HG03064 (cell line): ENCODE measurements at regions not wholly inside any gene's neighbourhood (a gene's known extent, or its start where the extent isn't known, plus 50 kb on each side); places are given as distances from the start of the nearest gene placed in this dataset.
"Not testable (repeated sequence)": the region's sequence is repeated elsewhere in the genome, so short reads cannot be mapped to it uniquely, and the experiment has no call there.

Experiments
- ATAC-seq: cut with Tn5 transposase; IDR thresholded peaks from one replicate; pipeline ENCODE4 v1.9.1; 2021; ENCODE audit warnings: low read depth; ENCODE audit not compliant: unreplicated experiment

DNA sequence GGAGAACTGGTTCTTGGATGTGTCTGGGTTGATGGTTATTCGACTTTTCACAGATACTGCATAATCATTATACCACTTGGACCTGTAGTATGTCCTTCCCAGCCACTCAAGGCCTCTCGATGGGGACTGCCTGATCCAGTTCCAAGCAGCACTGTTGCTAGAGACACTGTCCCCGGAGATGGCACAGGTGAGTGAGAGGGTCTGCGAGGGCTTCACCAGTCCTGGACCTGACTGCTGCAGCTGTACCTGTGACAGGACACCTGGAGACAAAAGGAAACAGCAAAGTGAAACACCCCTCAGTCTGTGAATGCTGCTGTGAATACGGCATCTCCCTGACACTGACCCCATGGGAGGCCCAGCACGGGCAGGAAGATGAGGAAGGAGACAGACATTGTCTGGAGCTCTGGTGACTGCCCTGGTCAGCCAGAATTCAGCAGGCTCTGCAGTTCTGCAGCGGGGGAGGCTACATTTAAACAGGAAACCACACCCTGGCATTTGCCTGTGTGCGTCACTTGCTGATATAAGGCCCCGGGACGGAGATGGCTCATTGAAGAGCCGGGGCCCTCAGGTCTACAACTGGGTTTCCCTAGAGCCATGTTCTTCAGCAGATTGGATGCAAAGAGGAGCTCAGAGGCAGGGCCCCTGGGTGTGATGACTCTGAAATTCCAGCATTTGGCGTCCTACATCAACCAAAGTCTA is 413.6 kb downstream of the TMEM121 start:
- ATAC-seq: no peak

DNA sequence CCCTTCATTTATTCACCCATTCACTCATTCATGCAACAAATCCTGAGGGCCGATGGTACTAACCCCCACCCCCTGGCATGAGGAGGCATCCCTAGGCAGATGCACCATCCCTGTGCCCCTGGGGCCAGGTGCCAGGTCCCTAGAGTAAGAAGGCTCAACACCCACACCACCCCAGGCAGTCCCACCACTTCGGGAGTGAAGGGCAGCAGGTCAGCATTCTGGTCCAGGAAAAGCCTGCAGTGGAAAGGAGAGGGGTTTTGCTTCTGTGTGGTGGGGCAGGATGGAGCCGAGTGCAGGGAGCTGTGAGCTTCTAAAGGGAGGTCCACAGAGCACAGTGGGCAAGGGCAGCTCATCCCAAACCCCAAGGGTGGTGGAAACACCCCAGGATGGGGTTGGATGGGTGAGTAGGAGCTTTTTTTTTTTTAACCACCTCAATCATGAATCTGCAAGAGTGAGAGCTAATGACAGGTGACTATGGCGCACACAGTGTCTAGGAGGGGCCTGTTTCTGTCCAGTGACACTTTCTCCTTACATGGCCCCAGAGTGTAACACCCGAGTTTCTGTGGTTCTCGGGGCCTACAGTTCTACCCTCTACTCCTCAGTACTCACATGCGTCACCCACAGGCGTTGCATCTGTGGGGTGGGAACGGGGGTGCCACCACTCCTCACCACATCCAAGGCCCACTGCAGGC is 414.3 kb downstream of the TMEM121 start:
- ATAC-seq: no peak

GRCh38 chr14:105941226-105942166 is 415.1 kb downstream of the TMEM121 start:
- no peak for ATAC-seq

- not testable (repeated sequence) for ATAC-seq
Measured at GRCh38 chr14:105942725-105943124, 416.3 kb downstream of the TMEM121 start.

GRCh38 chr14:105943973-105944602 is 417.7 kb downstream of the TMEM121 start:
- no peak for ATAC-seq

DNA sequence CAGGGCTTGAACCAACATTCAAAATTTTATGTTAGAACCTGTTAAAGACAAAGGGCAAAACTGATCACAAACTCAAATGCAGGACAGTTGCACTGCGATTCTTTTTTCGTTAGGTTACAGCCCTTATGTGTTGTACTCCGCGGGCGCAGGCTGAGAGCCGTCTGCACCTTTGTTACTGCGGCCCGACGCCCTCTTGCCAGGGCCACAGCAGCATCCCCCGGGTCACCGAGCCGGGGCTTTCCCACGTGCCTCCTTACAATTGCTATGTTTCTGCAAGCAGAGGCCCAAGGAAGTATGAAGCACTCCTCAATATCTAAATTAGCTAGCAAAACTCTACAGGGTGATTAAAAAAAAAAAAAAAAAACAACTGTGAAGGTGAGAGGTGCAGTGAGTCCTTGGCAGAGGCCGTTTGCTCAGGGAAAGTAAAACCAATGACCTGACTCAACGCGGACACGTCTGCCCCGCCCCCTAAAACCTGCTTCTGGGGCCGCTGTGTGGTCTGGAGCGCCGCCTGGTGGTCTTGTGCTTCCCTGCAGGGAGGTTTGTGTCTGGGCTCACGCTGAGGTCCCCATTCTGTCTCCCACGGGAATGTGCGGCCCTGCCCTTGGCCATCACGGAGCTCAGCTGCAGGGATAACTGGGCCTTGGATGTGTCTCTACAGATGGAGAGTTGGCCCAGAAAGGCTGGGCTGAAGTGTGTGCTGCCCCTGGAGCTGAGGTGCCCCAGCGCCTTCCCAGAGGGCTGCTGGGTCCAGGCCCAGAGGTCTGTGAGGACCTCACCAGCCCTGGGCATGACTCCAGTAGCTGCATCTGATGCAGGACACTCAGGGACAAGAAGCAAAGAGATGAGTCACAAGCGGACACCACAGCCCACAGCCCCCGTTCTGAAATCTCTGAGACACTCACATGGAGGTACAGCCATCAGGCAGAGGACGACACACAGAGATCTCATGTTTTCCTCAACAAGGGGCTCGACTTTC is 418.5 kb downstream of the TMEM121 start:
- no peak for ATAC-seq

- ATAC-seq: no peak
Measured at GRCh38 chr14:105945896-105946295, 419.5 kb downstream of the TMEM121 start.

- ATAC-seq: no peak
Measured at GRCh38 chr14:105947599-105947998, 421.2 kb downstream of the TMEM121 start.

DNA sequence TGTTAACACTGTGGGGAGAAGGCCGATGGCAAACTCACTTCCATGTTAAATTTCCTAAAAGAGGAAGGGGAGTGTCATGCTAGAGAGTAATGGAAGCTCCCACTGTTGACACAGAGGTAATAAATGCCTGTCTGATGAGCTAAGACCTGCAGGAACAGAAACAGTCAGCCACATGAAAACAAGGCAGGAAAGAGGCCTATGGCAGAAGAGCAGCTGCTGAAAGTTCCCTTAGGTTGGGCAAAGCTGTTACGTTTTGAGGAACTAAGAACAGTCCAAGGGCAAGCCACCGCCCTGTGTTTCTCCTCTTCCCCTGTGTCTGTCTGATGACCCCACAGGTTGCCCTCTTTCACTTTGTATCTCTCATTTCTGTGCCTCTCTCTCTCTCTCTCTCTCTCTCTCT is 422.6 kb downstream of the TMEM121 start:
- not testable (repeated sequence) for ATAC-seq

- not testable (repeated sequence) for ATAC-seq
Measured at GRCh38 chr14:105950364-105950892, 424.0 kb downstream of the TMEM121 start.

- no peak for ATAC-seq
Measured at GRCh38 chr14:105951399-105951798, 425.0 kb downstream of the TMEM121 start.

DNA sequence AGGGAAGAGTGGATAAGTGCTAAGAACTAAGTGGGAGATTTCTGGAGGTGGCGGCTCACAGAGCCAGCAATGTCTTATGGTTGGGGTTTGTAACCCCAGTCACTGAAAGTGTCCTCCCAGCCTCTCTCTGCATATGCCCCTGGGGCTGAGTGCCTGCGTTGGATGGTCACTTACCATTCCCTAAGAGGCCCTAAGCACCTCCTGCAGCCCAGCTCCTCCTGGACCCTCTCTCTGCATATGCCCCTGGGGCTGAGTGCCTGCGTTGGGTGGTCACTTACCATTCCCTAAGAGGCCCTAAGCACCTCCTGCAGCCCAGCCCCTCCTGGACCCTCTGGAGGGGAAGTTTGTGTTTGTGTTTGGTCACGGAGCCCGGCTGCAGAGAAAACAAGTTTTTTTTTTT is 425.8 kb downstream of the TMEM121 start:
- ATAC-seq: no peak

- no peak for ATAC-seq
Measured at GRCh38 chr14:105952826-105953225, 426.4 kb downstream of the TMEM121 start.

DNA sequence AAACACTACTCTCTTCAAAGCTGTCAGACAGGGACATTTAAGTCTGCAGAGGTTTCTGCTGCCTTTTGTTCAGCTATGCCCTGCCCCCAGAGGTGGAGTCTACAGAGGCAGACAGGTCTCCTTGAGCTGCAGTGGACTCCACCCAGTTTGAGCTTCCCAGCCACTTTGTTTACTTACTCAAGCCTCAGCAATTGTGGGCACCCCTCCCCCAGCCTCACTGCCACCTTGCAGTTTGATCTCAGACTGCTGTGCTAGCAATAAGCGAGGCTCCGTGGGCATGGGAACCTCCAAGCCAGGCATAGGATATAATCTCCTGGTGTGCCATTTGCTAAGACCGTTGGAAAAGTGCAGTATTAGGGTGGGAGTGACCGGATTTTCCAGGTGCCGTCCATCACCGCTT is 435.2 kb downstream of the TMEM121 start:
- not testable (repeated sequence) for ATAC-seq

DNA sequence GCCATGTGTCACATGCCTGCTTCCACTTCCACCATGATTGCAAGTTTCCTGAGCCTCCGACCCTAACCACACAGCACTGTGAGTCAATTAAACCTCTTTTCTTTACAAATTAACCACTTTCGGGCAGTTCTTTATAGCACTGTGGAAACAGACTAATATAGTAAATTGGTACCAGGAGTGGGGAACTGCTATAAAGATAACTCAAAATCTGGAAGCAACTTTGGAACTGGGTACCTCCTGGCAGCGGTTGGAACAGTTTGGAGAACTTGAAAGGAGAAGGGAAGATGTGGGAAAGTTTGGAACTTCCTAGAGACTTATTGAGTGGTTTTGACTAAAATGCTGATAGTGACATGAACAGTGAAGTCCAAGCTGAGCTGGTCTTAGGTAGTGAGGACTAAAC is 436.1 kb downstream of the TMEM121 start:
- no peak for ATAC-seq

DNA sequence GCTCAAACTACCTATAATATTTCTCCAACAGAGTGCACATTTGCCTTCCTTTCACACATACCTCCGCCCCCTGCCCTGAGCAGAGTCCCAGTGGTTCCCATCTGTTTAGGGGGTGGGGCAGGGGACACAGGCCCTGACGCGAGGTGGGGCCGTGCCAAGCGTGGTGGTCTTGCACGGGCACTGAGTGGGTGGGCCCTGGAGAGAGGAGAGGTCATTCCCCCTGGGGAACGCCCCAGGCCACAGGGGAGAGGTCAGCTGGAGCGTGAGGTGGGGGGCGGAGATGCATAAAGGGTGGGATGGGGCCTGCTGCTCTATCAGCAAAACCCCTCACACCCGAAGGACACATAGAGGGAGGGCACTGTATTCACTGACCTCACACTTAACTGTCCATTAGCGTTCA is 441.9 kb downstream of the TMEM121 start:
- no peak for ATAC-seq

DNA sequence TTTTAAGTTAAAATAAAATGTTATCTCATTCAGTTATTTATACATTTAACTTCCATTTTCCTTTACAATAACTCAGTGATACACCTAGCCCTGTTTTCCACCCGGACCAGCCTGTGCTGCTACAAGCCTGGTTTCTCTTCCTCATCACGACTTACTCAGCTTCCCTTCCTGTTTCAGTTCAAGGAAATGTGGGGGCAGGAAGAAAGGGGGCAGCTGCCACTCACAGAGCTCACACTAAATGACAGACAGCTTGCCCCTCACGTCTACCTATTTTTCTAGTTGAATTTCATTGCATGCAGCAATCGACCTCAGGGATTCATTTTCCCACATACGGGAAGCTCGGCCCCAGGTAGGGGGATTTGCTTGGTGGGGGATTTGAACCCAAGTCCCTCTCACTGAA is 442.6 kb downstream of the TMEM121 start:
- ATAC-seq: not testable (repeated sequence)

DNA sequence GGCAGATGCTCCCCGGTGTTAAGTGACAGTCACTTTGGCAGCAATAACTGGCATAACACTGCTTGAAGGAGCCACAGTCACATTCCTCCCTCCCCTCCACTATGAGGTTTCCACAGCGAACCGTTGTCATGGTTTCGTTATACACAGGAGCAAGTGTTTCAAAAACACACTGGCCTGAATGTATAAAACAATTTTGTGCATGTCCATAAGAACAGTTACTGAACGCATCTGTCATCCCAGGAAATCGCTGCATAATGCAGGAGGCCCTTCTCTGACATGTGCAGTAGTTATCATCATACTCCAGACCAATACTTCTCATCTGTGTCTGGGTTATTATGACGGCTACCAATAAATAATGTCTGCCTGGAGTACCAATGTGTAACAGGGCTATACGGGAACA is 444.4 kb downstream of the TMEM121 start:
- not testable (repeated sequence) for ATAC-seq
